Caco-2 (cell line): ENCODE measurements at regions not wholly inside any gene's neighbourhood (a gene's known extent, or its start where the extent isn't known, plus 50 kb on each side); places are given as distances from the start of the nearest gene placed in this dataset.

Experiments
- BruUV-seq: library from RNA; stranded (reverse); fragments of 400-500 nt; replicated peaks from 2 replicates; lab custom pipeline; 2021; lab: Mats Ljungman, UMichigan
- CTCF ChIA-PET: fragments of 300-600 bp; sonication (Branson Sonifier 250); formaldehyde crosslinking; loops from one replicate; lab custom pipeline; 2022; ENCODE audit warnings: antibody characterized with exemption; lab: Charles Lee
- POLR2A ChIA-PET: fragments of 300-600 bp; sonication (Branson Sonifier 250); formaldehyde crosslinking; loops from one replicate; lab custom pipeline; 2022; ENCODE audit warnings: antibody characterized with exemption; lab: Charles Lee
- DNase-seq, 2 experiments: peaks; one replicate each; pipeline versions ENCODE4 v3.0.0 to v3.0.0-alpha.2; 2020 to 2022
- H3K27me3 ChIP-seq: replicated peaks from 2 replicates; pipeline ENCODE4 v1.6.0; 2011; ENCODE audit warnings: low read length; ENCODE audit not compliant: control insufficient read depth, insufficient read depth
- H3K36me3 ChIP-seq: 2 replicates; pipeline ENCODE4 v1.5.1; 2011; ENCODE audit warnings: low read length; ENCODE audit not compliant: control insufficient read depth, insufficient read depth
- H3K4me1 ChIP-seq: fragments of 250-450 bp; sonication (Bioruptor Pico); 2 replicates; pipeline ENCODE4 v1.5.1; 2020; ENCODE audit warnings: mild to moderate bottlenecking
- H3K4me3 ChIP-seq: 2 replicates; pipeline ENCODE4 v1.5.1; 2011; ENCODE audit warnings: low read depth, mild to moderate bottlenecking, control low read depth, low read length
- H3K9me3 ChIP-seq: fragments of 250-450 bp; sonication (Bioruptor Pico); 2 replicates; pipeline ENCODE4 v1.5.1; 2020; ENCODE audit warnings: mild to moderate bottlenecking, moderate library complexity
- H3K27ac Mint-ChIP-seq: one replicate; pipeline ENCODE4 v1.8.0; 2022; ENCODE audit warnings: mixed read lengths; ENCODE audit not compliant: unreplicated experiment
- H3K27me3 Mint-ChIP-seq: one replicate; pipeline ENCODE4 v1.8.0; 2022; ENCODE audit warnings: mixed read lengths; ENCODE audit not compliant: insufficient read depth, unreplicated experiment
- H3K36me3 Mint-ChIP-seq: one replicate; pipeline ENCODE4 v1.8.0; 2022; ENCODE audit warnings: mild to moderate bottlenecking, mixed read lengths; ENCODE audit not compliant: insufficient read depth, unreplicated experiment
- H3K4me1 Mint-ChIP-seq: one replicate; pipeline ENCODE4 v1.8.0; 2022; ENCODE audit warnings: low read depth, mixed read lengths; ENCODE audit not compliant: unreplicated experiment
- H3K4me3 Mint-ChIP-seq: one replicate; pipeline ENCODE4 v1.8.0; 2022; ENCODE audit warnings: mild to moderate bottlenecking, moderate library complexity, mixed read lengths; ENCODE audit not compliant: unreplicated experiment
- H3K9me3 Mint-ChIP-seq: one replicate; pipeline ENCODE4 v1.8.0; 2022; ENCODE audit warnings: mixed read lengths; ENCODE audit not compliant: unreplicated experiment
- CTCF ChIP-seq, 2 experiments: fragments of 200-600 bp in 1 of 2; IDR thresholded peaks; 1 replicate in 1 of 2; 2 replicates in 1 of 2; pipeline versions ENCODE4 v1.5.1 to v1.8.0; 2011 to 2022; ENCODE audit warnings: antibody characterized with exemption in 1 of 2, control low read depth in 1 of 2, inconsistent platforms in 1 of 2, low read depth in 1 of 2, low read length in 1 of 2, mild to moderate bottlenecking in 1 of 2, moderate library complexity in 1 of 2; ENCODE audit not compliant: insufficient read depth in 1 of 2, severe bottlenecking in 1 of 2, unreplicated experiment in 1 of 2
- intact Hi-C: fragments of 100-400 bp; cut with micrococcal nuclease; formaldehyde crosslinking; loops from one replicate; pipeline ENCODE4 v1.10.0; 2022; ENCODE audit not compliant: unreplicated experiment

GRCh38 chr5:106877881-106878280, 792.9 kb downstream of the EFNA5 start:
- Histone ChIP-seq H3K27me3 (no peaks in the 10 kb centered on the region), H3K9me3 (peaks cover 14% of the 10 kb centered on the region; the same call in 1 of the 2 replicates), H3K4me3 (no peak overlapping the region), H3K4me1 (no peaks in the 10 kb centered on the region; the same call in 1 of the 2 replicates), H3K36me3 (no peaks in the 10 kb centered on the region)
- no peak for DNase-seq
- no peak overlapping the region for H3K4me3 Mint-ChIP-seq
- H3K9me3 Mint-ChIP-seq = no peaks in the 10 kb centered on the region
- POLR2A ChIA-PET = no interaction called here
- no peak overlapping the region for H3K27ac Mint-ChIP-seq
- no peak for TF ChIP-seq CTCF (IDR thresholded peaks at IDR 0.05; ENCODE audit: insufficient read depth in 1 of 2, low read depth in 1 of 2, low read length in 1 of 2, severe bottlenecking in 1 of 2, unreplicated experiment in 1 of 2)
- CTCF ChIA-PET = no interaction called here
- no peaks in the 10 kb centered on the region for H3K36me3 Mint-ChIP-seq
- peaks cover 15% of the 10 kb centered on the region for H3K4me1 Mint-ChIP-seq
- intact Hi-C loops = no loop called here
- no TSS peak for BruUV-seq
- no peaks in the 10 kb centered on the region for H3K27me3 Mint-ChIP-seq

- intact Hi-C loops = no loop called here
- Mint-ChIP-seq H3K27ac (no peak overlapping the region), H3K4me3 (no peak overlapping the region), H3K27me3 (no peaks in the 10 kb centered on the region), H3K4me1 (peaks cover 15% of the 10 kb centered on the region), H3K36me3 (no peaks in the 10 kb centered on the region), H3K9me3 (no peaks in the 10 kb centered on the region)
- no peaks in the 10 kb centered on the region; the same call in 1 of the 2 replicates for H3K4me1 ChIP-seq
- CTCF ChIA-PET = no interaction called here
- no TSS peak for BruUV-seq
- peaks cover 14% of the 10 kb centered on the region; the same call in 1 of the 2 replicates for H3K9me3 ChIP-seq
- POLR2A ChIA-PET = no interaction called here
- no peak overlapping the region for H3K4me3 ChIP-seq
- no peaks in the 10 kb centered on the region for H3K27me3 ChIP-seq
- no peak for TF ChIP-seq CTCF (IDR thresholded peaks at IDR 0.05; ENCODE audit: insufficient read depth in 1 of 2, low read depth in 1 of 2, low read length in 1 of 2, severe bottlenecking in 1 of 2, unreplicated experiment in 1 of 2)
- H3K36me3 ChIP-seq = no peaks in the 10 kb centered on the region
- DNase-seq = peak in 1 of 2 experiments; percentile 12
Observed at GRCh38 chr5:106876665-106877194, 794.0 kb downstream of the EFNA5 start.

- no peaks in the 10 kb centered on the region for H3K9me3 Mint-ChIP-seq
- intact Hi-C loops = no loop called here
- Histone ChIP-seq H3K4me1 (no peaks in the 10 kb centered on the region; the same call in 1 of the 2 replicates), H3K36me3 (no peaks in the 10 kb centered on the region), H3K4me3 (no peak overlapping the region), H3K9me3 (peaks cover 14% of the 10 kb centered on the region; the same call in 1 of the 2 replicates), H3K27me3 (no peaks in the 10 kb centered on the region)
- H3K4me1 Mint-ChIP-seq = peaks cover 11% of the 10 kb centered on the region
- BruUV-seq = no TSS peak
- ChIA-PET POLR2A (no interaction called here), CTCF (no interaction called here)
- no peak for DNase-seq
- H3K36me3 Mint-ChIP-seq = no peaks in the 10 kb centered on the region
- no peak overlapping the region for H3K27ac Mint-ChIP-seq
- H3K4me3 Mint-ChIP-seq = no peak overlapping the region
- no peak for TF ChIP-seq CTCF (IDR thresholded peaks at IDR 0.05; ENCODE audit: insufficient read depth in 1 of 2, low read depth in 1 of 2, low read length in 1 of 2, severe bottlenecking in 1 of 2, unreplicated experiment in 1 of 2)
- no peaks in the 10 kb centered on the region for H3K27me3 Mint-ChIP-seq
Observed at GRCh38 chr5:106876298-106876622, 794.5 kb downstream of the EFNA5 start.
